ENCODE measurements at regions not wholly inside any gene's neighbourhood (a gene's known extent, or its start where the extent isn't known, plus 50 kb on each side); places are given as distances from the start of the nearest gene placed in this dataset.

- Histone ChIP-seq H3K4me1 (peaks cover 0 to 15% (median 0%) of the 10 kb centered on the region in 10 experiments; a peak in 5 of 20 replicates), H3K9ac (no peak overlapping the region), H3K27me3 (no peaks in the 10 kb centered on the region), H3K4me2 (no peak overlapping the region), H3K27ac (no peak overlapping the region), H4K20me1 (no peaks in the 10 kb centered on the region), H3K4me3 (no peak overlapping the region), H3K9me3 (replicated peaks in 1 of 11) (peaks cover 0 to 7% (median 0%) of the 10 kb centered on the region in 11 experiments; a peak in 2 of 22 replicates), H3K36me3 (no peaks in the 10 kb centered on the region)
- TF ChIP-seq Cebpa-rat (IDR thresholded peaks at IDR 0.05): no peak
Observed at GRCh38 chr7:91338226-91339020, 74.2 kb downstream of the FZD1 start.

DNA sequence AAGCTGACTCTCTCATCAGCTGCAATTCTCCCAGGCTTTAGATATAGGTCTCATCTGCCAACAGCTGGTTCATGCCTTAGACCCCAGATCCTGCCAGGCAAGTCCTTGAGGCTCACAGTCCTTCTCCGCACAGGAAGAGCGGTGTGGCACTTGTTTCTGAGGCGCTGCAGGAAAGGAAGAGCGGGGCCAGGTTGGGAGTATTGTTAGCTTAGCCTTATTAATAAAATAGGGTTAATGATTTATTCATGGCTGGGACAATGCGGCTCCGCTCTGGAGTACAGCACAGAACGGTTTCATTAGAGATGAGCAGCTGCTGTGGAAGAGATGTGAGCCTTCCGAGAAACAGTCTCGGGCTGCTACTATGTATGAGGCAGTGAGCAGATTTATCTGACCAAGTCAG lies 78.1 kb downstream of the FZD1 start:
- no peak overlapping the region for H3K4me3 ChIP-seq
- peaks cover 0 to 29% (median 0%) of the 10 kb centered on the region in 10 experiments; a peak in 5 of 20 replicates for H3K4me1 ChIP-seq
- no peak overlapping the region for H3K4me2 ChIP-seq
- H3K36me3 ChIP-seq: no peaks in the 10 kb centered on the region
- no peaks in the 10 kb centered on the region for H3K27me3 ChIP-seq
- H4K20me1 ChIP-seq: no peaks in the 10 kb centered on the region
- TF ChIP-seq Cebpa-rat (IDR thresholded peaks at IDR 0.05): no peak
- H3K27ac ChIP-seq: no peak overlapping the region
- no peak overlapping the region for H3K9ac ChIP-seq
- peaks cover 0 to 7% (median 0%) of the 10 kb centered on the region in 11 experiments; a peak in 2 of 22 replicates for H3K9me3 ChIP-seq (replicated peaks in 1 of 11)

DNA sequence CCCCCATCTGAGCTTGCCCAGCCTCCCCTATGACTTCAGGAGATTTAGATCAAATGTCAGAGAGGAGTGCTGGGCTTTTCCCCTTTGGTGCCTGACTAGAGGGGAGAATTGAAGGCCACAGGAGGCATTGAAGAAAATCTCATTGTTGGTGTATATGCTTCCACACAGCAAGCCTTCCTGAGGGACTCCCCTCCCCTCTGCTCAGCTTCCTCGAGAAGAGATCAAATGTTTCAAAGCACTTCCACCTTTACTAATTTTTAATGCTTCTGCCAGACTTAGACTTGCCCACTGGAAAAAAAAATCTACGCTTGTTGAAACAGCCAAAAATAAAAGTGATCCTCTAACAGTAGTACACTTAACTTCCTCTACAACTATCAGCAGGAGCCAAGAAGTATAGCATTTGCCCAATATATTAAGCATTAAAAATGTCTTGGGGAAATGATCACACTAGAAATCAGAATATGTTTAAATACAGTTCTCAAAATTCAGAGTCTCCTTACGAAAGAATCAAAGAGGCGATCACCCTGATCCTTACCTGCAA lies 79.3 kb downstream of the FZD1 start:
- H3K9ac ChIP-seq: no peak overlapping the region
- TF ChIP-seq Cebpa-rat (IDR thresholded peaks at IDR 0.05): no peak
- no peaks in the 10 kb centered on the region for H3K36me3 ChIP-seq
- H3K27ac ChIP-seq: no peak overlapping the region
- no peak overlapping the region for H3K4me3 ChIP-seq
- H3K27me3 ChIP-seq: no peaks in the 10 kb centered on the region
- no peaks in the 10 kb centered on the region for H4K20me1 ChIP-seq
- peaks cover 0 to 25% (median 0%) of the 10 kb centered on the region in 10 experiments; a peak in 5 of 20 replicates for H3K4me1 ChIP-seq
- H3K9me3 ChIP-seq (replicated peaks in 1 of 11): peaks cover 0 to 4% (median 0%) of the 10 kb centered on the region in 11 experiments; a peak in 1 of 22 replicates
- H3K4me2 ChIP-seq: peak overlapping the region in 3 of 11 experiments; percentile 5 to 54 (median 37); a peak in 5 of 22 replicates

GRCh38 chr7:91343996-91344629 lies 79.9 kb downstream of the FZD1 start:
- no peak for TF ChIP-seq Cebpa-rat (IDR thresholded peaks at IDR 0.05)
- Histone ChIP-seq H4K20me1 (no peaks in the 10 kb centered on the region), H3K27ac (no peak overlapping the region), H3K4me2 (peak overlapping the region in 2 of 11 experiments; percentile 5 to 37; a peak in 2 of 22 replicates), H3K9ac (no peak overlapping the region), H3K4me1 (peaks cover 0 to 25% (median 0%) of the 10 kb centered on the region in 10 experiments; a peak in 5 of 20 replicates), H3K27me3 (no peaks in the 10 kb centered on the region), H3K36me3 (no peaks in the 10 kb centered on the region), H3K9me3 (replicated peaks in 1 of 11) (no peaks in the 10 kb centered on the region), H3K4me3 (no peak overlapping the region)

DNA sequence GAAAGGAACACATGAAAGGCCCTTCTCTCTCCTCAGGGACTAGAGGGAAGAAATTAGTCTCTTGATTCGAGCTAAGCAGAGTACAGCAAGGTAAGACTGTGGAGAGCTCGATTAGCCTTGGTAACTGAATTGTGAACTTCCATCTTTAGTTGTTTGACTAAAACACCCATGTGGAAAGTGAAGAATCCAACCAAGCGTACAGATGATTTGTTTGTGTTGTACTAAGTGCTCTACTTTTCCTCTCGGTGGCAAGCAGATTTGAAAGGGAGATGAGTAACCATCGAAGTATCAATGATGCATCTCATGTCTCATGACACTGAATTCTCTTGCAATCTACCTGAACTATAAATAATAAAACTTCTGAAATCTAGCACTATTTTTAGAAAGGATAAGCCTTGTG lies 80.7 kb downstream of the FZD1 start:
- Histone ChIP-seq H3K9ac (no peak overlapping the region), H3K9me3 (replicated peaks in 1 of 11) (no peaks in the 10 kb centered on the region), H3K4me2 (peak overlapping the region in 2 of 11 experiments; percentile 21 to 40; a peak in 3 of 22 replicates), H3K4me1 (peaks cover 0 to 25% (median 0%) of the 10 kb centered on the region in 10 experiments; a peak in 5 of 20 replicates), H3K27me3 (no peaks in the 10 kb centered on the region), H4K20me1 (no peaks in the 10 kb centered on the region), H3K27ac (no peak overlapping the region), H3K36me3 (no peaks in the 10 kb centered on the region), H3K4me3 (no peak overlapping the region)
- no peak for TF ChIP-seq Cebpa-rat (IDR thresholded peaks at IDR 0.05)

DNA sequence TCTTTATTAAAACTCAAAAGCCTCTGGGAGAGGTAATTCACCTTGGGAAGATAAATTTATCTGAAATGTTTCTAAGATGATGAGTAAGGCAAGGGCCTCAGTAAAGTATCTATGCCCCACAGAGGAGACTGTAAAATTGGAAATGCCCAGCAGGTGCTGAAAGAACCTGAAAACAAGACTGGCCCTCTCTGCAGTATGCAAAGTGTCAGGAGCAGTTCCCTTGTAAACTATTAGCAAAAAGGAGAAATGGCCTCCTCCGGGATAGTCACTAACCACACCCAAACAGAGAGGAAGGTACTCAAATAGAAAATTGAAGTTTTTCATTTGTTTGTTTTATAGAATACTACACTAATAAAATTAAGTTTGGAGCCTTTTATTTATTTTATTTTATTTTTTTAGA lies 81.2 kb downstream of the FZD1 start:
- no peak overlapping the region for H3K27ac ChIP-seq
- H3K36me3 ChIP-seq: no peaks in the 10 kb centered on the region
- H4K20me1 ChIP-seq: no peaks in the 10 kb centered on the region
- H3K4me2 ChIP-seq: peak overlapping the region in 3 of 11 experiments; percentile 1 to 40 (median 21); a peak in 4 of 22 replicates
- H3K4me3 ChIP-seq: no peak overlapping the region
- H3K4me1 ChIP-seq: peaks cover 0 to 25% (median 0%) of the 10 kb centered on the region in 10 experiments; a peak in 5 of 20 replicates
- H3K9ac ChIP-seq: no peak overlapping the region
- no peaks in the 10 kb centered on the region for H3K27me3 ChIP-seq
- no peak for TF ChIP-seq Cebpa-rat (IDR thresholded peaks at IDR 0.05)
- no peaks in the 10 kb centered on the region for H3K9me3 ChIP-seq (replicated peaks in 1 of 11)

DNA sequence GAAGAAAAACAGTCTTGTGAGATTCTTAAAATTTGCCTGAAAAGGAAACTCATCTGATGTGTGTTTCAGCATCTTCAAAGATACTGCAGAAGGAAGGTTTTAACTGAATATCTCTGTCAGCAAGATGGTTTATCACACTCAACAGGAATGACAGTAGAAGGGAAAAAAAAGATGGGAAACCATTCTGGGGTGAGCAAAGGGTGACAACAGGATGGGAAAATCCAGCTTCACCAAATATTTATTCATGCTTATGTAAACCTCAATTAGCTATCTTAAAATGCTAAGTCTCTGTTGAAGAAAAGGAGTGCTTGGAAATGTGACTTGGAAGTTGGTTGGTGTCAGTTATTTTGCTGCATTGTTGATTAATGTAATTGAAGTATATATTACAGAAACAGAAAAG lies 82.2 kb downstream of the FZD1 start:
- Histone ChIP-seq H3K4me1 (peaks cover 0 to 25% (median 0%) of the 10 kb centered on the region in 10 experiments; a peak in 5 of 20 replicates), H3K9me3 (replicated peaks in 1 of 11) (no peaks in the 10 kb centered on the region), H3K27ac (no peak overlapping the region), H3K4me3 (no peak overlapping the region), H4K20me1 (no peaks in the 10 kb centered on the region), H3K4me2 (peak overlapping the region in 1 of 11 experiments; percentile 21; a peak in 2 of 22 replicates), H3K36me3 (no peaks in the 10 kb centered on the region), H3K27me3 (no peaks in the 10 kb centered on the region), H3K9ac (no peak overlapping the region)
- no peak for TF ChIP-seq Cebpa-rat (IDR thresholded peaks at IDR 0.05)

DNA sequence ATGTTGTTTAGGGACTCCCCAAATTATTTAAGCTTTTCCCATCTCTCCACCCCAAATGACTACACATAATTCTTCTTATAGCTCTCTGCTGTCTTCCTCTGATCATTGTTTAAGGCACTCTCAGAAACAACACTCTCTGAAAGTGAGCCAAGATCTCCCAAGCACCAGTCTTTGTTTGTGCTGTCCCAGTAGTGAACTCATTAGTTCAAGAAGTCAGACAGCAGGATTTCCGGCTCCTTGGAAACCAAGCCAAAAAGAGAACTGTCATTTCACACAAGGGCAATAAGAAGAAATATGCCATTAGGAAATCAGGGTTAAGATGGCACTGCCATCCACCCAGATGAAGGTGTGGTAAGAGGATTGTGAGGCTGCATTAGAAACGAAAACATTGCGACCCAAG lies 83.1 kb downstream of the FZD1 start:
- Histone ChIP-seq H3K9me3 (replicated peaks in 1 of 11) (no peaks in the 10 kb centered on the region), H3K9ac (no peak overlapping the region), H3K4me2 (no peak overlapping the region), H3K4me1 (peaks cover 0 to 25% (median 0%) of the 10 kb centered on the region in 10 experiments; a peak in 5 of 20 replicates), H3K4me3 (no peak overlapping the region), H3K27ac (no peak overlapping the region), H3K27me3 (no peaks in the 10 kb centered on the region), H4K20me1 (no peaks in the 10 kb centered on the region), H3K36me3 (no peaks in the 10 kb centered on the region)
- TF ChIP-seq Cebpa-rat (IDR thresholded peaks at IDR 0.05): no peak

DNA sequence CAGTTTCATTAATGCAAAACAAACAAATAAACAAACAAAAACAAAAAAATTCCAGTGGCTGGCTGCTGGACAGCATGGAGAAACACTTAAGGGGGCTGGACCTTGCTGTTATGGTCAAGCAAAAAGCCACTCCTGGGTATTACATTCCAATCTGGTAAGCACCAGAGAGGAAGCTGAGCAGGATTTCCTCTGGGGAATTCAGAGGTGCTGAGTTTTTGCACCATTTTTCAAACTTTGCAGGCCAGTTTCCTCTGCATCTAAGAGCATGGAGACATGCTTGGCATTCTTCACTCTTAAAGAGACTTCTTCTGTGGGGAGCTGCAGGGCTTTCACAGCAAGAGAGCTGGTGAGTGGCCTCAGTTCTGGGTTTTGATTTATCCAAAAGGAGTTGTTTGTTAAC lies 84.5 kb downstream of the FZD1 start:
- Histone ChIP-seq H4K20me1 (no peaks in the 10 kb centered on the region), H3K4me3 (no peak overlapping the region), H3K9me3 (replicated peaks in 1 of 11) (no peaks in the 10 kb centered on the region), H3K36me3 (no peaks in the 10 kb centered on the region), H3K4me1 (peaks cover 0 to 16% (median 0%) of the 10 kb centered on the region in 10 experiments; a peak in 5 of 20 replicates), H3K27ac (no peak overlapping the region), H3K9ac (no peak overlapping the region), H3K4me2 (0 out of 22 replicates have a peak overlapping the region, but pooled peaks of 1 of the 11 experiments have one; percentile 6), H3K27me3 (no peaks in the 10 kb centered on the region)
- TF ChIP-seq Cebpa-rat (IDR thresholded peaks at IDR 0.05): no peak

Measured in BLaER1 treated with 17β-estradiol and CSF1 and Interleukin-3, amounts not matched to agents 10 nM and 100 nM (cell line).